ENCODE measurements at regions not wholly inside any gene's neighbourhood (a gene's known extent, or its start where the extent isn't known, plus 50 kb on each side); places are given as distances from the start of the nearest gene placed in this dataset.

DNA sequence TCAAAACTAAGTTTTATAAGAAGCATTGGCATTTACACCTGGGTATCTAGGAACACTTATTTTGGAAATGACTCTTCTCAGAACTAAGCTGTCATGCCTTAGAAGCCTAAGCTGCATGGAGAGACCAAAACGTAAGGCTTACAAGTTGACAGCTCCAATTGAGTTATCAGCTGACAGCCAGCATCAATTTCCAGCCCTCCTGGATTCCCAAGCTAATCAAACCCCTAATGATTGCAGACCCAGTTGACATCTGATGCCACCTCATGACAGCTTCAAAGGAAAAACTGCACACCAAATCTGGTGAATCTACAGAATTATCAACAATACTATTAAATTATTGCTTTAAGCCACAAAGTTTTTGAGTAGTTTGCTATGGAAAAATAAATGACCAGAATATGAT, 187.6 kb upstream of the PRMT6 start:
- H3K4me1 ChIP-seq (ENCODE audit: insufficient read depth) = no peaks in the 10 kb centered on the region
- H3K4me3 ChIP-seq (ENCODE audit: low read depth, low read length) = no peak overlapping the region
- no peak for DNase-seq (ENCODE audit: extremely low spot score)
- no peaks in the 10 kb centered on the region for H3K36me3 ChIP-seq (ENCODE audit: insufficient read depth)
- H3K27ac ChIP-seq (ENCODE audit: low read depth) = no peak overlapping the region
- 58% methylated on average over 1 of the region's 1 CpG for WGBS

DNA sequence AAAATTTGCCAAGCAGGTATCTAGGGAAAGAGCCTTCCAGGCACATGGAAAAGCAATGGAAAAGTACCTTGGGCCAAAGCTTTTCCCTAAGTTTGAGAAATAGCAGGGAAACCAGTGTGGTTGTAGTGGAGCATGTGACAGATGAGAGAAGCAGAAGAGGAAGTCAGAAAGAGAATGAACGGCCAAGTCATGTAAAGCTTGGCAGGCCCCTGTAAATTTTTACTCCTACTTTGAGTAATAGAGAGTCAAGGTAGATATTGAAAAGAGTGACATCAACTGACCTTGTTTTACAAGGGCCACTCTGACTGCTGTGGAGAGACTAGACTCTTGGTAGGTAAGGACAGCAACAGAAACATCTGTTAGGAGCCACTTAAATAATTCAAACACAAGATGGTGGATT, 180.9 kb upstream of the PRMT6 start:
- Histone ChIP-seq H3K4me3 (ENCODE audit: low read depth, low read length) (no peak overlapping the region), H3K27ac (ENCODE audit: low read depth) (no peak overlapping the region), H3K36me3 (ENCODE audit: insufficient read depth) (no peaks in the 10 kb centered on the region), H3K4me1 (ENCODE audit: insufficient read depth) (no peaks in the 10 kb centered on the region)
- WGBS = 68% methylated on average over 1 of the region's 1 CpG
- no peak for DNase-seq (ENCODE audit: extremely low spot score)

DNA sequence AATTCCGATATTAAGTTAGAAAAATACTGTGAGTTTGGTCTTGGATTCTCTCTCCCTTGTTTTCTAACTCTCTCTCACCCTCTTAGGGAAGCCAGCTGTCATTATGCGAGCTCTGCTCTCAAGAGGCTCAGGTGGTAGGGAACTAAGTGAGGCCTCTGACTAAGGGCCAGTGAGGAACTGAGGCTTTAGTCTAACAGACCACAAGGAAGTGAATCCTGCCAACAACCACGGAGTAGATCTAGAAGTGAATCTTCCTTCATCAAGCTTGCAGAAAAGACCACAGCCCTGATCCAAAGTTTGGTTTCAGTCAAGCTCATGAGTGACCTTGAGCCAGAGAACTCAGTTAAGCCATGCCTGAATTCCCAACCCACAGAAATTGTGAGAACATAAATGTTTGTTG, 180.1 kb upstream of the PRMT6 start:
- no peak overlapping the region for H3K27ac ChIP-seq (ENCODE audit: low read depth)
- H3K4me3 ChIP-seq (ENCODE audit: low read depth, low read length) = no peak overlapping the region
- no peak for DNase-seq (ENCODE audit: extremely low spot score)
- no peaks in the 10 kb centered on the region for H3K36me3 ChIP-seq (ENCODE audit: insufficient read depth)
- no peaks in the 10 kb centered on the region for H3K4me1 ChIP-seq (ENCODE audit: insufficient read depth)
- 70% methylated on average over 3 of the region's 3 CpGs for WGBS

DNA sequence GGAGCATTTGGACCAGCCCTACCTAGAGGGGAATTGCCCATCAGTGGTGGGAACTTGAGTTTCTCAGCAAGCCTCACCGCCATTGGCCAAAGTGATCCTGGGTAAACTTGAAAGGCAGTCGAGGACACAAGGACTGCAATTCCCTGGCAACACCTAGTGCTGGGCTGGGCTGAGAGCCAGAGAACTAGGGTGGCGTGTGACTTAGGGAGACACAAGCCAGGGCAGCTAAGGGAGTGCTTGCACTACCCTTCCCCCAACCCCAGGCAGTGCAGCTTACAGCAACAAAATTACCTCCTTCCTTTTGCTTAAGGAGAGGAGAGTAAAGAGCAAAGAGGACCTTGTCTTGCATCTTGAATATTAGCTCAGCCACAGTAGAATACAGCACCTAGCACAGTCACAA, 176.9 kb upstream of the PRMT6 start:
- no peak for DNase-seq (ENCODE audit: extremely low spot score)
- H3K4me3 ChIP-seq (ENCODE audit: low read depth, low read length) = no peak overlapping the region
- no peak overlapping the region for H3K27ac ChIP-seq (ENCODE audit: low read depth)
- H3K36me3 ChIP-seq (ENCODE audit: insufficient read depth) = no peaks in the 10 kb centered on the region
- WGBS = 48% methylated on average over 3 of the region's 3 CpGs
- H3K4me1 ChIP-seq (ENCODE audit: insufficient read depth) = no peaks in the 10 kb centered on the region

DNA sequence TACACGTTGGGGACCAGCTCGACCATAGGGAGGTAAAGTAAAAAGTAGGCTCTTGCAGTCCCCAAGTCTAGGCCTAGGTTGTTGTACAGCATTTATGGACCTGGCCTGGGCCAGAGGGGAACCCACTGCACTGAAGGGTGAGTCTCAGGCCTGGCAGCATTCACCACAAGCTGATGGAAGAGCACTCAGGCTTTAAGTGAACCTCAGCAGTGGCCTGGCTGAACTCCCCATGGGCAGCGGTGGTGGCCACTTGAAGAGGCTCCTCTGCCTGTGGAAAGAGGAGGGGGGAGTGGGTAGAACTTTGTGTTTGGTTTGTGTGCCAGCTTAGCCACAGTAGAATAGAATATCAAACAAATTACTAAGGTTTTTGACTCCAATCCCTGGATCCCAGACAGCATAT, 176.2 kb upstream of the PRMT6 start:
- DNase-seq (ENCODE audit: extremely low spot score) = no peak
- Histone ChIP-seq H3K4me3 (ENCODE audit: low read depth, low read length) (no peak overlapping the region), H3K36me3 (ENCODE audit: insufficient read depth) (no peaks in the 10 kb centered on the region), H3K4me1 (ENCODE audit: insufficient read depth) (no peaks in the 10 kb centered on the region), H3K27ac (ENCODE audit: low read depth) (no peak overlapping the region)
- 90% methylated on average over 3 of the region's 3 CpGs for WGBS

DNA sequence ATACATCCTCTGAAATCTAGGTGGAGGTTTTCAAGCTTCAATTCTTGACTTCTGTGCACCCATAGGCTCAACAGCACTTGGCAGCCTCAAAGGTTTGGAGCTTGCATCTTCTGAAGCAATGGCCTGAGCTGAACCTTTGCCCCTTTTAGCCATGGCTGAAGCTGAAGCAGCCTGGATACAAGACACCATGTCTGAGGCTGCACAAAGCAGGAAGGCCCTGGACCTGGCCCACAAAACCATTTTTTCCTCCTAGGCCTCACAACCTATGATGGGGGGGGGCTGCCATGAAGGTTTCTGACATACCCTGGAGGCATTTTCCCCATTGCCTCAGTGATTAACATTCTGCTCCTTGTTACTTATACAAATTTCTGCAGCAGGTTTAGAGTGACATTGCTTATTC, 173.3 kb upstream of the PRMT6 start:
- Histone ChIP-seq H3K27ac (ENCODE audit: low read depth) (no peak overlapping the region), H3K4me3 (ENCODE audit: low read depth, low read length) (no peak overlapping the region), H3K4me1 (ENCODE audit: insufficient read depth) (no peaks in the 10 kb centered on the region), H3K36me3 (ENCODE audit: insufficient read depth) (no peaks in the 10 kb centered on the region)
- no peak for DNase-seq (ENCODE audit: extremely low spot score)

DNA sequence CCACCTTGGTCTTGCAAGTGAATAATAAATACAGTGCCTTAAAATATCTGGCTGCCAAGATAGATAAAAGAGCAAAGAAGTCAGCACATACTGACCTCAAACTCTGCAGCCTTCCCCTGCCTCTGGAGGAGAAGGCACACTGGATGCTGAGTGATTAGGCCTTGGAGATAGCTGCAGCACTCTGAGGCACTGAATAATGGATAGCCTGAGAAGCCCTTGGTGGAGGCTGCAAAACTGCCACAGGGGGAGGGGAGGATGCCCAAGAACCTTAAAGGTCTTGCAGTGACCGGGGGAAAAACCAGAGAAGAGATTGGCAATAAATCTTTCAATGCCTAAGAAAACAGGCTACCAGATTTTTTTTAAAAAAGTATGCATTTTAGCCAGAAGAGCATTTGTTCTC, 167.4 kb upstream of the PRMT6 start:
- H3K27ac ChIP-seq (ENCODE audit: low read depth) = no peak overlapping the region
- no peak overlapping the region for H3K4me3 ChIP-seq (ENCODE audit: low read depth, low read length)
- H3K4me1 ChIP-seq (ENCODE audit: insufficient read depth) = no peaks in the 10 kb centered on the region
- no peak for DNase-seq (ENCODE audit: extremely low spot score)
- no peaks in the 10 kb centered on the region for H3K36me3 ChIP-seq (ENCODE audit: insufficient read depth)
- WGBS = 57% methylated on average over 1 of the region's 1 CpG

DNA sequence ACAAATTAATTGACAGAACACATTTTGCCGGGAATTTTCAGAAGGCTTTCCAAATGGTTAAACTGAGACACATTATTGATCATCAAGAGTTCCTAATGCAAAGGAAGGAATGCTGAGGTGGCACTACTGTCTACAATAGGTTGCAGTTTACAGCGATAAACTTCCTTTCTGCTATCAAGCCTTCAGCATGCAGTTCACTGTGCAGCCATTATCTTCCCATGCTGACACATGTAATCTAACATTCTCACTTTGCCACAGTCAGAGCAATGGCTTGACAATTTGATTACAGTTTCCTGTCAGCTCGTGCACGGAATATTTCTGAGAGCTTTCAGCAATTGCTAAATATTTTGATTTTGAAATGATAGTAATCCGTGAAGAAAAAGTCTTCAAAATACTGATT, 166.9 kb upstream of the PRMT6 start:
- no peaks in the 10 kb centered on the region for H3K4me1 ChIP-seq (ENCODE audit: insufficient read depth)
- WGBS = 39% methylated on average over 5 of the region's 5 CpGs
- H3K36me3 ChIP-seq (ENCODE audit: insufficient read depth) = no peaks in the 10 kb centered on the region
- no peak overlapping the region for H3K4me3 ChIP-seq (ENCODE audit: low read depth, low read length)
- DNase-seq (ENCODE audit: extremely low spot score) = no peak
- no peak overlapping the region for H3K27ac ChIP-seq (ENCODE audit: low read depth)

DNA sequence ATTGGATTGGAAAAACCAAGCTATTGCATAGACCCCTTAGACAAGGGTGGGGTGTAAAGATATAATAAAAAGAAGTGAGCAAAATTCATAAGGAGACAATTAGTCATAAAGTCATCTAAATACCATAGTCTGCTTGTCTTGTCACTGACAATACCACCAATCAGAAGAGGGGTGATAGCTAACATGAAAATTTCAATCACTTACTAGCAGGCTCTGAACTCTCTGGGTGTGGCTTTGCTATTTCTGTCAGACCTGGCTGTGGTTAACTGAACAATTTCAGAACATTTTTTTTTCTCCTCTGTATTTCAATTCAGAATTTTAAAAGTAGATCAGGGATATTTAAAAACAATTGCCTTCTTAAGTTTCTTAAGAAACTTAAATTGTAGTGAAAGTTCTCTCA, 158.5 kb upstream of the PRMT6 start:
- no peak overlapping the region for H3K27ac ChIP-seq (ENCODE audit: low read depth)
- no peaks in the 10 kb centered on the region for H3K4me1 ChIP-seq (ENCODE audit: insufficient read depth)
- no peak for DNase-seq (ENCODE audit: extremely low spot score)

DNA sequence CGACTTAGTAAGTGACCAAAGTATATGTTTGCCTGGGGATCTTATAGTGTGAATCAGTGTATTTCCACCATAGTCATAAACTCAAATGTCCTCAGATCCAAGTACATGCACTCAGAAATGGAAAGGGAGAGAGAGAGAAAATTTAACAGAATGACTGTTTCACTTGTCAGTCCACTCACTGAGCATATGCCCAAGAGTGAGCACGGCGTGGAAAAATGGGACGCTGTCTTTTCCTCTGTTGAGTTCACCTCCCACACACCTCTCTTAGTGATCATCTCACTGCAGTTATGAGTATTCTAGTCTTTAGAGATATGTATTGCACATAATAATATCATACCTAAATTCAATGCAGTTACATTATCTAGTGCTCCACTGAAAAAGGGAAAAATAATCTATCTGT, 156.8 kb upstream of the PRMT6 start:
- WGBS = 87% methylated on average over 4 of the region's 4 CpGs
- no peaks in the 10 kb centered on the region for H3K4me1 ChIP-seq (ENCODE audit: insufficient read depth)
- no peaks in the 10 kb centered on the region for H3K36me3 ChIP-seq (ENCODE audit: insufficient read depth)
- H3K4me3 ChIP-seq (ENCODE audit: low read depth, low read length) = no peak overlapping the region
- no peak for DNase-seq (ENCODE audit: extremely low spot score)
- H3K27ac ChIP-seq (ENCODE audit: low read depth) = no peak overlapping the region

More for the DNA sequence above, 158.5 kb upstream of the PRMT6 start:
- H3K4me3 ChIP-seq (ENCODE audit: low read depth, low read length) = no peak overlapping the region
- H3K36me3 ChIP-seq (ENCODE audit: insufficient read depth) = no peaks in the 10 kb centered on the region

DNA sequence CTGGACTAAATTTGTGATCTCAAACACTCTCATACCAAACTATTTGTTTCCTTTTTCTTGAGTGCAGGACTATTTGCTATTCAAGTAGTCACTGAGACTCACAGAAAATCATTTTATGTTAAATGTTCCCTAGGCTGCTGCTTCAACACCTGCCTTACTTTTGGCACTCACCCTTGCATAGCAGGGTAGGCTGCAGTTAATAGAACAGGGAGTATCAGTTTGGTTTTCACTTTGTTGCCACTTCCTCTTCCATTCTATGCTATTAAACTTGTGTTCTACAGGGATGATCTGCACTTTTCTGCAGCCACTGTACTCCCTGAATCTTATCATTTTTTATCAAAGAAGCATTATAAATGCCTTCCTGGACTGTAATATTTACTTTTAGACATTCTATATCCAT, 148.7 kb upstream of the PRMT6 start:
- Histone ChIP-seq H3K27ac (ENCODE audit: low read depth) (no peak overlapping the region), H3K4me3 (ENCODE audit: low read depth, low read length) (no peak overlapping the region), H3K4me1 (ENCODE audit: insufficient read depth) (no peaks in the 10 kb centered on the region), H3K36me3 (ENCODE audit: insufficient read depth) (no peaks in the 10 kb centered on the region)
- no peak for DNase-seq (ENCODE audit: extremely low spot score)

DNA sequence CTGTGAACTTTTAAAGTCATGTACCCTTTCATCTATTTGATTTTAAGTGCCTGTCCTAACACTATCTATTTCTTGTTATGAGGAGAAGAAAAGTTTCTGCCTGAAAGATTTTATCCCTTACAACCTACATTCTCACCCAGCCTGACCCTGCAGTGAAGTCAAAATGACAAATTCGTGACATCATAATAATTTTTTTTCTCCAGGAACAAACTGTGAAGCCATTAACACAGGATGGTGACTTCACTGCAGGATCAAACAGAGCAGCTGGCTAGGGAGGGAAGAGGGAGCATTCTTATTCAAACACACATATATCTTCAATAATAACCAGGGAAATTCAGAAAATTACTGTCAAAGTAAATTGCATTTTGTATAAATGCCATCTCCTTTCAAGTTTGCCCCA, 147.8 kb upstream of the PRMT6 start:
- Histone ChIP-seq H3K36me3 (ENCODE audit: insufficient read depth) (no peaks in the 10 kb centered on the region), H3K4me1 (ENCODE audit: insufficient read depth) (no peaks in the 10 kb centered on the region), H3K27ac (ENCODE audit: low read depth) (no peak overlapping the region), H3K4me3 (ENCODE audit: low read depth, low read length) (no peak overlapping the region)
- no peak for DNase-seq (ENCODE audit: extremely low spot score)
- WGBS = 70% methylated on average over 1 of the region's 1 CpG

DNA sequence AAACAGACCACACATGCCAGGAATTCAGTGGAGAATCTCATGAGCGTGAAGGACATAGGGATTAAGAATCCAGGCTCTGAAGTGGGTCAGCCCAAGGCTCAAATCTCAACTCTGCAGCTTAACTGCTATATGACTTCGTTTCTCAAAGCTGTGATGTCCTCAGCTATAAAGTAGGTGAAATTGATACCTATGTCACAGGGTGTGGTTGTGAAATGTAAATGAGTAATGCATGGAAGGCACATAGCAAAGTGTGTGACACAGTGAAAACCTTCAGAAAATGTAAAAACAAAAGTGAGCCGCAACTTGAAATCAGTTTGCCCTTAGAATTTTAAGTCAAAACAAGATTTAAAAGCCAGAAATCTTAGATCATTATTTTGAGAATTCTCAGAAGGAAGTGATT, 145.7 kb upstream of the PRMT6 start:
- Histone ChIP-seq H3K36me3 (ENCODE audit: insufficient read depth) (no peaks in the 10 kb centered on the region), H3K4me1 (ENCODE audit: insufficient read depth) (no peaks in the 10 kb centered on the region), H3K27ac (ENCODE audit: low read depth) (no peak overlapping the region), H3K4me3 (ENCODE audit: low read depth, low read length) (no peak overlapping the region)
- DNase-seq (ENCODE audit: extremely low spot score) = no peak
- 82% methylated on average over 3 of the region's 3 CpGs for WGBS

DNA sequence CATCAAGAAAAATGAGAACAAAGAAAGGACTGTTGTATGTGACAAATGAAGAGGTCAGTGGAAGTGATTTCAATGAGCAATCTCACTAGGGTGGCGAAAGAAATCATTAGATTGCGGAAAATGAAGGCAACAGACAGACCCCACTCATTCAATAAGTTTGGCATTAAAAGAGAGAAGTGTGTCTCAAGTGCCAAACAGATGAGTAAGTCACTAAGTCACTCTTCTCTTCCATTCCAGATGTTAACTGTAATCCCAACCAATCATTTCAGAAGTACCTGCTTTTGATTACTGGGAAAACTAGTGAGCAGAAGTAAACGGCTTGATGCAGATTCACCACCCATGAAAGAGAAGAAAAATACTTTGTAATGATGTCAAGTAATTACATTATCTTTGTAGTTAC, 144.3 kb upstream of the PRMT6 start:
- Histone ChIP-seq H3K4me3 (ENCODE audit: low read depth, low read length) (no peak overlapping the region), H3K4me1 (ENCODE audit: insufficient read depth) (no peaks in the 10 kb centered on the region)
- DNase-seq (ENCODE audit: extremely low spot score) = no peak

DNA sequence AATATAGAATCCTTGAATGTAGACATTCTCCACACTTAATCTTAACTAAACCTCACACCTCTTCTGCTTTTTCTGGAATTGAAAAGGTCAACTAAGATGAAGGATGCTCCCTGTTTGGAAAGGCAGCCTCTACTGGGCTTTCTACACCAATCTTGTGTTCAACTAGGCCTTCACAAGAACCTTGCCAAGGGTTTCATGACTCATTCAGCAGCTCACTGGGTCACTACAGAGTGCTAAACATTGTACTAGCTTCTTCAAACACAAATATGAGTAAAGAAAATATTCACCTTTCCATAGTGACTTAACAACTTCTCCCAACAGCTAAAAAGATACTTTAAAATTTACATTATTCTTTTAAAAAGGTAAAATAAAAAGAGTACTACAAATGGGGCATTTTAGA, 135.3 kb upstream of the PRMT6 start:
- H3K27ac ChIP-seq (ENCODE audit: low read depth) = no peak overlapping the region
- H3K36me3 ChIP-seq (ENCODE audit: insufficient read depth) = no peaks in the 10 kb centered on the region
- H3K4me1 ChIP-seq (ENCODE audit: insufficient read depth) = no peaks in the 10 kb centered on the region
- no peak for DNase-seq (ENCODE audit: extremely low spot score)
- no peak overlapping the region for H3K4me3 ChIP-seq (ENCODE audit: low read depth, low read length)

More for the DNA sequence above, 144.3 kb upstream of the PRMT6 start:
- WGBS = 79% methylated on average over 3 of the region's 3 CpGs
- H3K36me3 ChIP-seq (ENCODE audit: insufficient read depth) = no peaks in the 10 kb centered on the region
- H3K27ac ChIP-seq (ENCODE audit: low read depth) = no peak overlapping the region

All from urinary bladder (tissue), 3 donors.